ENCODE measurements at regions not wholly inside any gene's neighbourhood (a gene's known extent, or its start where the extent isn't known, plus 50 kb on each side); places are given as distances from the start of the nearest gene placed in this dataset.

GRCh38 chr2:53438692-53439091 lies 328.9 kb upstream of the CHAC2 start:
- no peaks in the 10 kb centered on the region for H3K9me3 ChIP-seq
- H3K4me1 ChIP-seq, result peaks cover 0 to 8% (median 0%) of the 10 kb centered on the region in 9 donors
- intact Hi-C loops (cut with DNase I), result no loop called here
- no peak overlapping the region for H3K4me3 ChIP-seq
- H3K27me3 ChIP-seq, result no peaks in the 10 kb centered on the region
- 74 to 94% methylated on average over 1 of the region's 1 CpG for WGBS, 2 donors
- no peak overlapping the region for H3K27ac ChIP-seq
- ATAC-seq (peak in 2 of 8 donors; percentile 44 to 47), DNase-seq (no peak)
- TF ChIP-seq CTCF (IDR thresholded peaks at IDR 0.05), result no peak
- H3K36me3 ChIP-seq, result no peaks in the 10 kb centered on the region

GRCh38 chr2:53438100-53438499 lies 329.5 kb upstream of the CHAC2 start:
- H3K9me3 ChIP-seq, result no peaks in the 10 kb centered on the region
- no peak for TF ChIP-seq CTCF (IDR thresholded peaks at IDR 0.05)
- intact Hi-C loops (cut with DNase I), result no loop called here
- peaks cover 0 to 8% (median 0%) of the 10 kb centered on the region in 9 donors for H3K4me1 ChIP-seq
- ATAC-seq (peak in 1 of 8 donors; percentile 39), DNase-seq (no peak)
- H3K27me3 ChIP-seq, result no peaks in the 10 kb centered on the region
- no peak overlapping the region for H3K4me3 ChIP-seq
- 33% methylated on average over 1 of the region's 1 CpG for WGBS, 2 donors
- H3K36me3 ChIP-seq, result no peaks in the 10 kb centered on the region
- no peak overlapping the region for H3K27ac ChIP-seq

GRCh38 chr2:53437371-53437770 lies 330.2 kb upstream of the CHAC2 start:
- no peaks in the 10 kb centered on the region for H3K36me3 ChIP-seq
- ATAC-seq, result no peak
- H3K4me3 ChIP-seq, result no peak overlapping the region
- no peak overlapping the region for H3K27ac ChIP-seq
- no peak for TF ChIP-seq CTCF (IDR thresholded peaks at IDR 0.05)
- H3K4me1 ChIP-seq, result peaks cover 0 to 8% (median 0%) of the 10 kb centered on the region in 9 donors
- intact Hi-C loops (cut with DNase I), result no loop called here
- H3K27me3 ChIP-seq, result no peaks in the 10 kb centered on the region
- DNase-seq, result no peak
- H3K9me3 ChIP-seq, result no peaks in the 10 kb centered on the region
- 93 to 94% methylated on average over 2 of the region's 2 CpGs for WGBS, 2 donors

- Histone ChIP-seq H3K27me3 (no peaks in the 10 kb centered on the region), H3K4me1 (peaks cover 0 to 8% (median 0%) of the 10 kb centered on the region in 9 donors), H3K4me3 (no peak overlapping the region), H3K27ac (no peak overlapping the region), H3K36me3 (no peaks in the 10 kb centered on the region), H3K9me3 (no peaks in the 10 kb centered on the region)
- no peak for ATAC-seq
- intact Hi-C loops (cut with DNase I), result no loop called here
- no peak for DNase-seq
- WGBS, 2 donors, result 96 to 98% methylated on average over 4 of the region's 4 CpGs
- no peak for TF ChIP-seq CTCF (IDR thresholded peaks at IDR 0.05)
These were observed 330.7 kb upstream of the CHAC2 start for GRCh38 chr2:53436882-53437281.
